ENCODE measurements at regions not wholly inside any gene's neighbourhood (a gene's known extent, or its start where the extent isn't known, plus 50 kb on each side); places are given as distances from the start of the nearest gene placed in this dataset.

- 10% methylated on average over 2 of the region's 2 CpGs for WGBS, 2 donors
- TF ChIP-seq POLR2A (IDR thresholded peaks at IDR 0.05) (no peak), CTCF (IDR thresholded peaks at IDR 0.05) (no peak)
- no peak overlapping the region for H3K4me3 ChIP-seq (ENCODE audit: low read depth, poor library complexity, severe bottlenecking)
- intact Hi-C loops (cut with DNase I; ENCODE audit: low total_unique reads), result loop anchor here (10.0 kb wide), 1 partner anchor 145 kb away; no protein-coding TSS in a partner anchor
- no peak for DNase-seq (ENCODE audit: low spot score in 2 of 2)
These were observed 123.6 kb upstream of the ZNF608 start for GRCh38 chr5:124870070-124870469.

- WGBS, 2 donors, result 79 to 86% methylated on average over 2 of the region's 2 CpGs
These were observed 124.9 kb upstream of the ZNF608 start for GRCh38 chr5:124871303-124871702.

GRCh38 chr5:124872086-124872485, 125.6 kb upstream of the ZNF608 start:
- TF ChIP-seq POLR2A (IDR thresholded peaks at IDR 0.05) (no peak), CTCF (IDR thresholded peaks at IDR 0.05) (no peak)
- 86 to 93% methylated on average over 5 of the region's 5 CpGs for WGBS, 2 donors
- DNase-seq (ENCODE audit: low spot score in 2 of 2), result no peak
- no peak overlapping the region for H3K4me3 ChIP-seq (ENCODE audit: low read depth, poor library complexity, severe bottlenecking)
- intact Hi-C loops (cut with DNase I; ENCODE audit: low total_unique reads), result loop anchor here (10.0 kb wide), 1 partner anchor 143 kb away; no protein-coding TSS in a partner anchor

More at GRCh38 chr5:124871303-124871702, 124.9 kb upstream of the ZNF608 start:
- TF ChIP-seq CTCF (IDR thresholded peaks at IDR 0.05), result no peak
- TF ChIP-seq POLR2A (IDR thresholded peaks at IDR 0.05), result no peak
- intact Hi-C loops (cut with DNase I; ENCODE audit: low total_unique reads), result loop anchor here (10.0 kb wide), 1 partner anchor 143 kb away; no protein-coding TSS in a partner anchor
- no peak overlapping the region for H3K4me3 ChIP-seq (ENCODE audit: low read depth, poor library complexity, severe bottlenecking)
- no peak for DNase-seq (ENCODE audit: low spot score in 2 of 2)

GRCh38 chr5:124872615-124873014, 126.2 kb upstream of the ZNF608 start:
- H3K4me3 ChIP-seq (ENCODE audit: low read depth, poor library complexity, severe bottlenecking), result no peak overlapping the region
- no peak for DNase-seq (ENCODE audit: low spot score in 2 of 2)
- 57 to 61% methylated on average over 2 of the region's 2 CpGs for WGBS, 2 donors
- TF ChIP-seq POLR2A (IDR thresholded peaks at IDR 0.05) (no peak), CTCF (IDR thresholded peaks at IDR 0.05) (no peak)
- intact Hi-C loops (cut with DNase I; ENCODE audit: low total_unique reads), result loop anchor here (10.0 kb wide), 1 partner anchor 142 kb away; no protein-coding TSS in a partner anchor

GRCh38 chr5:124873188-124873587, 126.7 kb upstream of the ZNF608 start:
- TF ChIP-seq POLR2A (IDR thresholded peaks at IDR 0.05) (no peak), CTCF (IDR thresholded peaks at IDR 0.05) (no peak)

GRCh38 chr5:124873713-124874112, 127.3 kb upstream of the ZNF608 start:
- no peak overlapping the region for H3K4me3 ChIP-seq (ENCODE audit: low read depth, poor library complexity, severe bottlenecking)
- no peak for DNase-seq (ENCODE audit: low spot score in 2 of 2)
- WGBS, 2 donors, result 91 to 95% methylated on average over 3 of the region's 3 CpGs
- TF ChIP-seq CTCF (IDR thresholded peaks at IDR 0.05) (no peak), POLR2A (IDR thresholded peaks at IDR 0.05) (no peak)
- intact Hi-C loops (cut with DNase I; ENCODE audit: low total_unique reads), result loop anchor here (10.0 kb wide), 1 partner anchor 141 kb away; no protein-coding TSS in a partner anchor

More at GRCh38 chr5:124873188-124873587, 126.7 kb upstream of the ZNF608 start:
- no peak for DNase-seq (ENCODE audit: low spot score in 2 of 2)
- intact Hi-C loops (cut with DNase I; ENCODE audit: low total_unique reads), result loop anchor here (10.0 kb wide), 1 partner anchor 142 kb away; no protein-coding TSS in a partner anchor
- H3K4me3 ChIP-seq (ENCODE audit: low read depth, poor library complexity, severe bottlenecking), result no peak overlapping the region

All from lower leg skin (tissue), 4 donors.